Smooth muscle cell (in vitro differentiated cells): ENCODE measurements at regions not wholly inside any gene's neighbourhood (a gene's known extent, or its start where the extent isn't known, plus 50 kb on each side); places are given as distances from the start of the nearest gene placed in this dataset.
"Not testable (repeated sequence)": the region's sequence is repeated elsewhere in the genome, so short reads cannot be mapped to it uniquely, and the experiment has no call there.

ENCODE experiments used
- DNase-seq: peaks from one replicate; lab custom pipeline; 2025; ENCODE audit not compliant: unreplicated experiment; lab: John Stamatoyannopoulos, UW
- H2AFZ ChIP-seq: fragments of 200-600 bp; sonication (generic); 2 replicates; pipeline ENCODE4 v1.6.0; 2016; ENCODE audit warnings: antibody characterized with exemption, low read depth, mild to moderate bottlenecking
- H3F3A ChIP-seq: fragments of 200-600 bp; sonication (generic); 2 replicates; pipeline ENCODE4 v1.6.0; 2017; ENCODE audit warnings: antibody characterized with exemption, low read depth
- H3K27ac ChIP-seq: fragments of 200-600 bp; sonication (generic); 2 replicates; pipeline ENCODE4 v1.5.1; 2016; ENCODE audit warnings: low read depth, mild to moderate bottlenecking
- H3K27me3 ChIP-seq: fragments of 200-600 bp; sonication (generic); 2 replicates; pipeline ENCODE4 v1.6.1; 2016; ENCODE audit warnings: low read depth, mild to moderate bottlenecking
- H3K36me3 ChIP-seq: fragments of 200-600 bp; sonication (generic); 2 replicates; pipeline ENCODE4 v1.5.1; 2016; ENCODE audit warnings: low read depth
- H3K4me1 ChIP-seq: fragments of 200-600 bp; sonication (generic); 2 replicates; pipeline ENCODE4 v1.5.1; 2016; ENCODE audit warnings: low read depth
- H3K4me2 ChIP-seq: fragments of 200-600 bp; sonication (generic); 2 replicates; pipeline ENCODE4 v1.6.0; 2016; ENCODE audit warnings: mild to moderate bottlenecking
- H3K4me3 ChIP-seq: fragments of 200-600 bp; sonication (generic); 2 replicates; pipeline ENCODE4 v1.5.1; 2016; ENCODE audit warnings: mild to moderate bottlenecking
- H3K79me2 ChIP-seq: fragments of 200-600 bp; sonication (generic); 2 replicates; pipeline ENCODE4 v1.6.0; 2016; ENCODE audit warnings: low read depth, mild to moderate bottlenecking
- H3K9ac ChIP-seq: fragments of 200-600 bp; sonication (generic); 2 replicates; pipeline ENCODE4 v1.6.0; 2016; ENCODE audit warnings: low read depth
- H3K9me3 ChIP-seq: fragments of 200-600 bp; sonication (generic); replicated peaks from 2 replicates; pipeline ENCODE4 v1.5.1; 2016; ENCODE audit warnings: low read depth
- H4K20me1 ChIP-seq: fragments of 200-600 bp; sonication (generic); 2 replicates; pipeline ENCODE4 v1.6.0; 2016; ENCODE audit warnings: low read depth
- WGBS: methylation state at CpG from one replicate; pipeline ENCODE4 v1.1.7; 2016; ENCODE audit warnings: low lambda C conversion rate; 5-methylcytosine and 5-hydroxymethylcytosine counted together
- TF ChIP-seq, protein P1 (sequence below): fragments of 200-600 bp; sonication (generic); IDR thresholded peaks from 2 replicates; pipeline ENCODE4 v1.5.1; 2017; ENCODE audit warnings: borderline replicate concordance, mild to moderate bottlenecking, antibody characterized with exemption; ENCODE audit not compliant: insufficient read depth, poor library complexity, severe bottlenecking

GRCh38 chr9:97220894-97221477, 86.5 kb upstream of the CCDC180 start:
- Histone ChIP-seq H3K27me3 (peaks cover 74% of the 10 kb centered on the region), H3K4me2 (peak overlapping the region; percentile 87), H3K9me3 (no peaks in the 10 kb centered on the region), H3K9ac (no peak overlapping the region), H3K4me3 (peak overlapping the region; percentile 47), H3K4me1 (no peaks in the 10 kb centered on the region), H3K27ac (no peak overlapping the region), H3K79me2 (no peaks in the 10 kb centered on the region), H3F3A (no peaks in the 10 kb centered on the region), H4K20me1 (peaks cover 5% of the 10 kb centered on the region), H3K36me3 (no peaks in the 10 kb centered on the region), H2AFZ (no peak overlapping the region)
- no peak for DNase-seq
- TF ChIP-seq, protein P1, sequence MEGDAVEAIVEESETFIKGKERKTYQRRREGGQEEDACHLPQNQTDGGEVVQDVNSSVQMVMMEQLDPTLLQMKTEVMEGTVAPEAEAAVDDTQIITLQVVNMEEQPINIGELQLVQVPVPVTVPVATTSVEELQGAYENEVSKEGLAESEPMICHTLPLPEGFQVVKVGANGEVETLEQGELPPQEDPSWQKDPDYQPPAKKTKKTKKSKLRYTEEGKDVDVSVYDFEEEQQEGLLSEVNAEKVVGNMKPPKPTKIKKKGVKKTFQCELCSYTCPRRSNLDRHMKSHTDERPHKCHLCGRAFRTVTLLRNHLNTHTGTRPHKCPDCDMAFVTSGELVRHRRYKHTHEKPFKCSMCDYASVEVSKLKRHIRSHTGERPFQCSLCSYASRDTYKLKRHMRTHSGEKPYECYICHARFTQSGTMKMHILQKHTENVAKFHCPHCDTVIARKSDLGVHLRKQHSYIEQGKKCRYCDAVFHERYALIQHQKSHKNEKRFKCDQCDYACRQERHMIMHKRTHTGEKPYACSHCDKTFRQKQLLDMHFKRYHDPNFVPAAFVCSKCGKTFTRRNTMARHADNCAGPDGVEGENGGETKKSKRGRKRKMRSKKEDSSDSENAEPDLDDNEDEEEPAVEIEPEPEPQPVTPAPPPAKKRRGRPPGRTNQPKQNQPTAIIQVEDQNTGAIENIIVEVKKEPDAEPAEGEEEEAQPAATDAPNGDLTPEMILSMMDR: no peak
- WGBS: 2% methylated on average over 40 of the region's 44 CpGs

DNA sequence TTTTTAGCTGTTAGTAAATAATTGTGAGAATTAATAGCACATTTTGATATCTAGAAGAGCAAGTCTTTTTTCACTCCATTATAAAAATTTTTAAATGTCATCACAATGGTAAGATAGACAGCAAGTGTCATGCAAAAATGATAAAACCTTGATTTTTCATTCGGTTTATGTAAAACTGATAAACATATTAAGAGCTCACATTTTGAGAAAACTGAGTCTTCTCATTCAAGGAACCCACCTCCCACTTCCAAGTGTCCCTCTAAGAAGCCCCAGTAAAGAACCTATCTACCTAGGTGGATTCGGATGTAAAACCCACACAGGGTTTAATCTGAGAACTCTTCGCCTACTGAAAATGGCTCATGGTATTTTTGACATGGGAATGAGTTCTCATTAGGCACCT, 87.1 kb upstream of the CCDC180 start:
- H4K20me1 ChIP-seq, H3K79me2 ChIP-seq, H3K9me3 ChIP-seq, H3K4me3 ChIP-seq, H2AFZ ChIP-seq, H3K9ac ChIP-seq, H3K27ac ChIP-seq, DNase-seq, H3F3A ChIP-seq, H3K4me1 ChIP-seq, H3K36me3 ChIP-seq, H3K4me2 ChIP-seq: not testable (repeated sequence)
- H3K27me3 ChIP-seq: peaks cover 74% of the 10 kb centered on the region
- 20% methylated on average over 3 of the region's 3 CpGs for WGBS

- H3K27ac ChIP-seq, H4K20me1 ChIP-seq, H2AFZ ChIP-seq, H3K4me1 ChIP-seq, DNase-seq, H3K9ac ChIP-seq, H3K36me3 ChIP-seq, H3K9me3 ChIP-seq, H3K4me2 ChIP-seq, H3K79me2 ChIP-seq, H3F3A ChIP-seq, H3K4me3 ChIP-seq: not testable (repeated sequence)
- 22% methylated on average over 11 of the region's 12 CpGs for WGBS
- H3K27me3 ChIP-seq: peaks cover 77% of the 10 kb centered on the region
Observed at GRCh38 chr9:97219443-97220140, 87.9 kb upstream of the CCDC180 start.

DNA sequence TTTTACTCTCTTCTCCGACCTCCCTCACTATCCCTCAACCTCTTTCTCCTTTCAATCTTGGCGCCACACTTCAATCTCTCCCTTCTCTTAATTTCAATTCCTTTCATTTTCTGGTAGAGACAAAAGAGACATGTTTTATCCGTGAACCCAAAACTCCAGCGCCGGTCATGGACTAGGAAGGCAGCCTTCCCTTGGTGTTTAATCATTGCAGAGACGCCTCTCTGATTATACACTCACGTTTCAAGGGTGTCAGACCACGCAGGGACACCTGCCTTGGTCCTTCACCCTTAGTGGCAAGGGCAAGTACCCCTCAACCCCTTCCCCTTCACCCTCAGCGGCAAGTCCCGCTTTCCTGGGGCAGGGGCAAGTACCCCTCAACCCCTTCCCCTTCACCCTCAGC, 92.3 kb upstream of the CCDC180 start:
- not testable (repeated sequence) for DNase-seq, H3F3A ChIP-seq, H4K20me1 ChIP-seq, H3K9ac ChIP-seq, H3K4me2 ChIP-seq, H3K36me3 ChIP-seq, H3K4me3 ChIP-seq, H2AFZ ChIP-seq, H3K4me1 ChIP-seq, H3K27ac ChIP-seq, H3K9me3 ChIP-seq, H3K79me2 ChIP-seq
- H3K27me3 ChIP-seq: peaks cover 54% of the 10 kb centered on the region
- WGBS: 31% methylated on average over 8 of the region's 10 CpGs

DNA sequence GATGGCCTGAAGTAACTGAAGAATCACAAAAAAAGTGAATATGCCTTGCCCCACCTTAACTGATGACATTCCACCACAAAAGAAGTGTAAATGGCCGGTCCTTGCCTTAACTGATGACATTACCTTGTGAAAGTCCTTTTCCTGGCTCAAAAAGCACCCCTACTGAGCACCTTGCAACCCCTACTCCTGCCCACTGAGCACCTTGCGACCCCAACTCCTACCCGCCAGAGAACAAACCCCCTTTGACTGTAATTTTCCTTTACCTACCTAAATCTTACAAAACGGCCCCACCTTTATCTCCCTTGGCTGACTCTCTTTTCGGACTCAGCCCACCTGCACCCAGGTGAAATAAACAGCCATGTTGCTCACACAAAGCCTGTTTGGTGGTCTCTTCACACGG, 92.9 kb upstream of the CCDC180 start:
- not testable (repeated sequence) for H3K9me3 ChIP-seq, DNase-seq, H3F3A ChIP-seq, H2AFZ ChIP-seq, H4K20me1 ChIP-seq, H3K4me1 ChIP-seq, H3K79me2 ChIP-seq, H3K9ac ChIP-seq, H3K4me2 ChIP-seq, H3K4me3 ChIP-seq, H3K36me3 ChIP-seq, H3K27ac ChIP-seq
- H3K27me3 ChIP-seq: peaks cover 49% of the 10 kb centered on the region
- 25% methylated on average over 6 of the region's 6 CpGs for WGBS

DNA sequence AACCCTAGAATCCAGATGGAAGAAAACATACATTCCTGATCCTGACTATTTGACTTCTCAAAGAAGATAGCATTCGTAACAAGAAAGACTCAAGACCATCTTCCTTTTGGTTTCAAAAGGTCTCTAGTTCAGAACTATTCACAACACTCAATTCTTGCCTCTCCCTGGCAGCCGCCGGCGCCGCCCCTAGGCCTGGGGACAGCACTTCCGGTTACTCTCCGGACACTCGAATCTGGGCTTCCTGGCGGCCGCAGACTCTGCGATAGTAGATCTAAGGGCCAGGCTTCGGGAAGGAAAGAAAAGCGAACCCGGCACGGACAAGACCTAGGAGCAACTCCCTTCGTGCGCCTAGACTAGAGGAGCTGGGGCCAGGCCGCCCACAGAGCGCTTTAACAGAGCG, 107.8 kb upstream of the CCDC180 start:
- H3K9me3 ChIP-seq, H3K4me3 ChIP-seq, H3K79me2 ChIP-seq, H3K4me1 ChIP-seq, H3K27ac ChIP-seq, H3K9ac ChIP-seq, H3K36me3 ChIP-seq, DNase-seq, H3K4me2 ChIP-seq, H3K27me3 ChIP-seq, H4K20me1 ChIP-seq, H2AFZ ChIP-seq, H3F3A ChIP-seq: not testable (repeated sequence)
- WGBS: 96% methylated on average over 20 of the region's 20 CpGs

- not testable (repeated sequence) for H3K79me2 ChIP-seq, H3K4me3 ChIP-seq, H3K36me3 ChIP-seq, H3K9ac ChIP-seq, H2AFZ ChIP-seq, H3K9me3 ChIP-seq, H3K4me2 ChIP-seq, H3K4me1 ChIP-seq, DNase-seq, H3K27me3 ChIP-seq, H3K27ac ChIP-seq, H4K20me1 ChIP-seq, H3F3A ChIP-seq
- WGBS: 88% methylated on average over 4 of the region's 4 CpGs
Observed at GRCh38 chr9:97193767-97194166, 113.7 kb upstream of the CCDC180 start.
